Muscle of arm (tissue), 1 donor: ENCODE measurements at regions not wholly inside any gene's neighbourhood (a gene's known extent, or its start where the extent isn't known, plus 50 kb on each side); places are given as distances from the start of the nearest gene placed in this dataset.
"Not testable (repeated sequence)": the region's sequence is repeated elsewhere in the genome, so short reads cannot be mapped to it uniquely, and the experiment has no call there.

Experiments used
- DNase-seq: peaks from one replicate; pipeline ENCODE4 v3.0.0-alpha.2; 2013

DNA sequence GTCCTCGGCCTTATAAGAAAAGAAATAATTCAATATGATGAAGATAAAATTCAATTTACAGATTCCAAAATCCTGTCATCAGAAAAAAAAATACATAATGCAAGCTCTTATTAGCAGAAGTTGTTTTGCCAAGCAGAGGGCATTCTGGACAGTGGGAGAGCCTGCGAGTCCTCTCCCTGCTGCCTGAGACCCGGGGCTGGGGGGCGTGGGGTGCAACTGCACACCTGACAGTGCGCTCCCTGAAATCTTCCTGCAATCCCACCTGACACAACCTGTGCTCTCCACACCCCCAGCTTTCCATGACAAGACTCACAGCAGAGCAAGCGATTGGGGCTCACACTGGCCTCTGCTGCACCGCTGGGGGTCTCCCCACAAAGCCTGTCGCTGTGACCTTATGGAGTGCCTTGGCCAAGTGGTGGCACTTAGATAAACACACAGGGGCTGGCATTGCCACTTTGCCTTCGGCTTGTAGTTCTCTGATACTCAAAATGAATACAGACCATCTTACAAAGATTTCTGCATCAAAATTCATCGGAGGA, 130.3 kb upstream of the PDE10A start:
- no peak for DNase-seq

DNA sequence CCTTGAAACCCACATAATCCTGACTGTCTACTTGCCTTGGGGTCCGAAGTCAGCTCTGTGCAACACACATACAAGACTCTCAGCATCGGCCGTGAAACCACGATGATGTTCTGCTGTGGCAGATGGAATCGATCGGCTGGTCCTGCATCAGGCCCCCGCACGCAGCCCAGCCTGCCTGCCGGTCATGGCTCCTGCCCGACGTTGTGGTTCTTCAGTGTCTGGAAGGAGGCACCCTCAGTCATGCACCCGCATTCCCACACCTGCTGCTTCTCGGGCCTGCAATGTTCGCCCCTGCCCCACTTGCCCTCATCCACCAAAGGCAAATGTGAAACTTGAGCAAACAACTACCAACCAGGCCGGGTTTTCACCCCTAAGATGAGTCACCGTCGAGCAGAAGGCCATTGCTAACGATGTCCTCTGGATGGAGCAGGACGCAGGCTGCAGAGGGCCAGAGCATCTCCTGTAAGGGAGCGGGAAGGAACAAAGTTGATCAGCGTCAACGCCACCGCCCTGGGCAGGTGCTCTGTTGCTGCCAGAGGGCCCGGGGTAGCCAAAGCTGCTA, 128.9 kb upstream of the PDE10A start:
- no peak for DNase-seq

DNA sequence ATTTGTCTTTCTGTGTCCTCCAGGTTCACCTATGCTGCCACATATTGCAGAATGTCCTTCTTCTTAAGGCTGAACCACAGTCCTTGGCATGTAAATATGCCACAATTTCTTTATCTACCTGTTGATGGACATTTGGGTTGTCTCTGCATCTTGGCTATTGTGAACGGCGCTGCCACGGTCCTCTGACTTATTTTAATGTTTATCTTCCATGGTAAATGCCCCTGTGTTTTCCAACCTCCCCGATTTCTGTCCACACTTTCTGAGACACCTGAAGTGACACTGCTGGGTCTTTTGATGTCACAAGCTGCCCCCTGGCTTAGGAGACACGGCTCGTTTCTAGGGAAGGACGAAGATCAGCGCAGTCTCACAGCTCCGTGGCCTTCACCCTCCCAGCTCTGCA, 128.3 kb upstream of the PDE10A start:
- no peak for DNase-seq

GRCh38 chr6:165782812-165783211, 119.8 kb upstream of the PDE10A start:
- DNase-seq: no peak

DNA sequence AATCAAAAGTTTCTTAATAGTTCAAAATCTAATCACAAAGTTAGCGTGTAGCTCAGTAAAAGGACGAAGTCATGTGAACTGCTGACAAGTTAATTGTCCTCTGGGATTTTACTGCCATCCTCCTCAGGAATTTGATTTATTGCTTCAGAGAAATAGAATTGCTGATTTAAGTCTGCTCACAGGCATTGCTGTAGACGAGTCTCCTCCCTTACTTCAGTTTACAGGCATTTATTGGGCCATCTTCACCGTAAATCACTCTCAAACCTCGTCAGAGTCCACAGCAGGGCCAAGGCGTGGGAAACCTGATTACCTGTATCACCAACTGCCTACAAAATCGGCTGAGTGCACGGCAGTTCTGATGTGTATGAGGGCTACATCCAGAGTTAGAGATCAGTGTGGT, 119.1 kb upstream of the PDE10A start:
- no peak for DNase-seq

DNA sequence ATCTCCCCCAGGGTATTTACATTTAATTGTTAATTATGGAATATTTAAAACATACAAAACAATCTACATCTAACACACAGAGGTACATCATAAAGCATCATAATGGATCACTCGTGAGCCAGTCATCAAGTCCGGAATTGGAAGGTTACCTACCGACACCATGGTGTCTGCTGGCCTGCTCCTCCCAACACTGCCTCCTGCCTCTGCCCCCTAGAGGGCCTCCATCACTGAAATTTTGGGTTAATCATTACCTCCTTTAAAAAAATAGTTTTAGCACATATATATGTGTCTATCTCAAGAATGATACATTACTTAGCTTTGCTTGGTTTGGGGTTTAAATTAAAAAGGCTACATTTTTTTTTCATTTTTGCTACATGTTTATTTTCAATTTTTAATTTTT, 114.6 kb upstream of the PDE10A start:
- no peak for DNase-seq

GRCh38 chr6:165776691-165777090, 113.7 kb upstream of the PDE10A start:
- no peak for DNase-seq

DNA sequence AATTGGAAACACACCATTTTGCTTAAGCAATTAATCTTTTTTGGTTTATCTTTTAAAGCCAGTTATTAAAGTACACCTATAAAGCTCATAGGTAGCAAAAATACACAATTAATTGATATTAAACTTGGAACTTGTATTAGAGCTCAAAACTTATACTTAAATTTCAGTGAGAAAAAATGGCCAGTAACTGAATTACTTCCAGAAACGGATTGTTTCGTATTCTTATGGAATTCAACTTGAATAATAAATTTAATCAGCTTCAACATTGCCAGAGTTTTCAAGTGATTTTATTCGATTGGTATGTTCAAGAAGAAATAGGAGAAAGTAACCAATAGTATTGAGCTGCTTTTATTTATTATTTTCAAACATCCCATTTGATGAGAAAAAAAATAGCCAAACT, 112.7 kb upstream of the PDE10A start:
- no peak for DNase-seq

GRCh38 chr6:165774903-165775601, 112.0 kb upstream of the PDE10A start:
- peak; percentile 77 for DNase-seq

DNA sequence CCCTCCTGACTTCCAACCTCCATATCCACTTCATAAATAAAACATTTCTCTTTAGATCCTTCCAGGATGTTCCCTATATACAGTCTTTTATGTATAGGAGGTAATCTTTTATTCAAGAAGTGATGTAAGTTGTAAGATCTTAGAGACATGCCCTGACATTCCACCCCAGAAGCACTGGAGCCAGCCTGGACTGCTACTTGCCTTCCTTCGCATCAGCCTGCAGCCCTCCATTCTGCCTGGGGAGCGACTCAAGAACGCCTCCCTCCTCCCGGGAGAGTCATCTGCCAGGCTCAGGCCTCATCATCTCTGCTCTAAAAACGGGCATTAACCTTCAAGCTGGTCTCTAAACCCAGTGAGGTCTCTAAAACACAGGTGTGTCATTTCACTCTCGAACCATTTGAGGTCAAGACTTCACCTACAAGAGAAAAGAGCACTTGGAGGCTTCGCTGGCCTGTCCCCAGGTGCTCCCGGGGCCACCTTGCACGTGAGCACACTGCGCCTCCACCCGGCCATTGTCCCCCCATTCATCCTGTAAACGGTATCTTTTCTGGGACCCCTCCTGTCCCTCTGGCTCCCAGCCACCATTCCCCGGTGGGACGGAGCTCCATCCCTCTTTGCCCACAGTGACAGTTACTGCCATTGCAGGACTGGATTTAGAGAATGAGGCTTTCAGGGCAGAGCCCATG, 107.5 kb upstream of the PDE10A start:
- DNase-seq: no peak

GRCh38 chr6:165769884-165770283, 106.8 kb upstream of the PDE10A start:
- no peak for DNase-seq

GRCh38 chr6:165769401-165769800, 106.4 kb upstream of the PDE10A start:
- DNase-seq: no peak

- DNase-seq: no peak
Measured at GRCh38 chr6:165768961-165769360, 105.9 kb upstream of the PDE10A start.

- no peak for DNase-seq
Measured at GRCh38 chr6:165767228-165767627, 104.2 kb upstream of the PDE10A start.

GRCh38 chr6:165766457-165766856, 103.4 kb upstream of the PDE10A start:
- no peak for DNase-seq

DNA sequence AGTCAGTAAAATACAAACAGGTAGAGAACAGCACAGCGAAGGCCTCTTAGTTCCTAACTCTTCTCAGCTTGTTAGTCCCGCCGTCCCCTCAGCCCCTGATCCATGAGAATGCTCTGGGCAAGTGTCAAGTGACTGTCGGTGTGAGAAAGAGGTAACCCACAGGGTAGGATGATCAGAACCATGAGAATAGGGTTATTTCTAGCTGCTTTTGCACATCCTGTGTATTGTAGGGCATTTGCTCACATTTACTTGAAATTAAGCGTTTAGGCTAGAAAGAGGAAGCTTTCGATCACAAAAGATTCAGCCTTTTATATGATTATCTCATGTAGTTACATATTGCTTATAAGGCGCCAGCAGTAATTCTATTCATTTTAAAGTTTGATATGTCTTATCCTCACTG, 103.0 kb upstream of the PDE10A start:
- DNase-seq: no peak

DNA sequence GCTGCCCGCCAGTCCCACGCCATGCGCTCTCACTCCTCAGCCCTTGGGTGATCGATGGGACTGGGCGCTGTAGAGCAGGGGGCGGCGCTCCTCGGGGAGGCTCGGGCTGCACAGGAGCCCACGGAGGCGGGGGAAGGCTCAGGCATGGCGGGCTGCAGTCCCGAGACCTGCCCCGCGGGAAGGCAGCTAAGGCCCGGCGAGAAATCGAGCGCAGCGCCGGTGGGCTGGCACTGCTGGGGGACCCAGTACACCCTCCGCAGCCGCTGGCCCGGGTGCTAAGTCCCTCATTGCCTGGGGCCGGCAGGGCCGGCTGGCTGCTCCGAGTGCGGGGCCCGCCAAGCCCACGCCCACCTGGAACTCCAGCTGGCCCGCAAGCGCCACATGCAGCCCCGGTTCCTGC, 102.2 kb upstream of the PDE10A start:
- DNase-seq: not testable (repeated sequence)

DNA sequence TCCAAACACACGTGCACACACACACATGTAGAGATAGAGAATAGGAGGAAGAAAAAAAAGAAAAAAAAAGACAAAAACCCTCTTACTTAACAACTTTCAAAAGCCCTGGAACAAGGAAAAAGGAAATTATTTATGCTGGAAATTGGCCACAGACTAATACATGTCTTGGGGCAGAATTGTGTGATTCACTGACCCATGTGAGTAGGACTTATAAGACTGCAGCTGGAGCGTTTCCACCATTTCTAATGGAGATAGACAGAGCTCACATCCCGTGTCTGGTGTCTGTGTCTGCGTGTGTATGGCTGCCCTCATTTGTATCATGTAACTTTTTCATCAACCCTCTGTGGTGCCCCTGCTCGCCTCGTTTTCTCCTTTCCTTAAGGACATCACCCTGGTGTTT, 99.8 kb upstream of the PDE10A start:
- DNase-seq: no peak

DNA sequence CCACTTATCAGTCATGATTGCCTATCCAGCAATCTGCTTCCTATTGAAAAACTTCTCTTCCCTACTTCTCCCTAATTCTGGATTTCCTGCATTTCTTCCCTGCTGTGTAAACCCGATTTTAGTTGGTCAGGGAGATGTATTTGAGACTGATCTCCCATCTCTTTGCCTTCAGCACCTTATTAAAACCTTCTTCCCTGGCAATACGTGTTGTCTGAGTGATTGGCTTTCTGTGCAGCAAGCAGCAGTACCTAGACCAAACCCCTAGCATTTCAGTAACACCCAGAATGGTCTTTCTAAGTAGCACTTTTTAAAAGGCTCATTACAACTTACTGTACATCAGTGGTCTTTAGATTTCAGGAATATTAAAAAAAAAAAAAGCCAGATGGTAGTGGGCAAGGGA, 99.1 kb upstream of the PDE10A start:
- no peak for DNase-seq

GRCh38 chr6:165760803-165761185, 97.8 kb upstream of the PDE10A start:
- DNase-seq: no peak

- no peak for DNase-seq
Measured at GRCh38 chr6:165760126-165760802, 97.2 kb upstream of the PDE10A start.

- DNase-seq: no peak
Measured at GRCh38 chr6:165758441-165758840, 95.4 kb upstream of the PDE10A start.

DNA sequence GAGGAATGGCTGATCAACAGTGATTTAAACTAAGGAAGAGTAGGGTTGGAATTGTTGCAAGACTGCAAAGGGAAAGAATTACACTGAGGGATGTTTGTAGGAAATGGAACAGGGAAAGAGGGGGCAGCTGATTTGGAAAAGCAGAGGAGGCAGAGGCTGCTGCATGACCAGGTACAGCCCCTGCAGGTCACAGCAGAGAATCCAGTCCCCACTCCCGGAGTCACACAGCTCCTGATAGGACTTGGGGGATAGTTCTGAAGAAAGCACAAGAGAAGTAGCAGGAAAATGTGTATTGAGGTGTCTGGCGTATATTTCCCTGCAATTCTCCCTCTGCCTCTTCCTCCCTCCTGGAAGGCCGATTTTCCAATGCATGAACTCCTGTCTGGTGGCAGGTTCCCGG, 92.5 kb upstream of the PDE10A start:
- DNase-seq: no peak
